Peyer's patch (tissue), 4 donors: ENCODE measurements at regions not wholly inside any gene's neighbourhood (a gene's known extent, or its start where the extent isn't known, plus 50 kb on each side); places are given as distances from the start of the nearest gene placed in this dataset.

Source experiments
- DNase-seq, 3 donors: peaks; one replicate each; pipeline ENCODE4 v3.0.0-alpha.2; 2017 to 2019
- H3K27ac ChIP-seq, 4 donors: fragments of 200-600 bp; sonication (generic); one replicate each; pipeline ENCODE4 v1.5.1; 2016 to 2019
- H3K27me3 ChIP-seq, 2 donors: fragments of 200-600 bp; sonication (generic); one replicate each; pipeline ENCODE4 v1.5.1; 2019
- H3K36me3 ChIP-seq, 3 donors: fragments of 200-600 bp; sonication (generic); one replicate each; pipeline ENCODE4 v1.5.1; 2016 to 2019
- H3K4me1 ChIP-seq, 4 donors: fragments of 200-600 bp; sonication (generic); one replicate each; pipeline ENCODE4 v1.5.1; 2016 to 2019
- H3K4me3 ChIP-seq, 4 donors: fragments of 200-600 bp; sonication (generic); 1 replicate in 3 of 4; 2 replicates in 1 of 4; pipeline ENCODE4 v1.5.1; 2016 to 2019; ENCODE audit warnings: mild to moderate bottlenecking in 1 of 4
- H3K9me3 ChIP-seq, 4 donors: fragments of 200-600 bp; sonication (generic); one replicate each; pipeline ENCODE4 v1.5.1; 2016 to 2019; ENCODE audit warnings: mild to moderate bottlenecking in 1 of 4
- POLR2A ChIP-seq, 2 donors: fragments of 450-650 bp; IDR thresholded peaks; one replicate each; pipeline ENCODE4 v1.5.1; 2017; ENCODE audit warnings: antibody characterized with exemption in 2 of 2, mild to moderate bottlenecking in 2 of 2, moderate library complexity in 2 of 2
- TF ChIP-seq, protein P1 (sequence below), 6 experiments: fragments of 450-650 bp in 4 of 6; fragments of 200-600 bp in 2 of 6; sonication (generic) in 1 of 6; IDR thresholded peaks; one replicate each; pipeline ENCODE4 v1.5.1; 2017 to 2019; ENCODE audit warnings: antibody characterized with exemption in 6 of 6, mild to moderate bottlenecking in 3 of 6, moderate library complexity in 1 of 6

GRCh38 chr7:124596881-124597280 lies 168.7 kb downstream of the GPR37 start:
- H3K27ac ChIP-seq = no peak overlapping the region
- H3K27me3 ChIP-seq = no peaks in the 10 kb centered on the region
- no peaks in the 10 kb centered on the region for H3K36me3 ChIP-seq
- H3K4me1 ChIP-seq = no peaks in the 10 kb centered on the region
- TF ChIP-seq, protein P1, sequence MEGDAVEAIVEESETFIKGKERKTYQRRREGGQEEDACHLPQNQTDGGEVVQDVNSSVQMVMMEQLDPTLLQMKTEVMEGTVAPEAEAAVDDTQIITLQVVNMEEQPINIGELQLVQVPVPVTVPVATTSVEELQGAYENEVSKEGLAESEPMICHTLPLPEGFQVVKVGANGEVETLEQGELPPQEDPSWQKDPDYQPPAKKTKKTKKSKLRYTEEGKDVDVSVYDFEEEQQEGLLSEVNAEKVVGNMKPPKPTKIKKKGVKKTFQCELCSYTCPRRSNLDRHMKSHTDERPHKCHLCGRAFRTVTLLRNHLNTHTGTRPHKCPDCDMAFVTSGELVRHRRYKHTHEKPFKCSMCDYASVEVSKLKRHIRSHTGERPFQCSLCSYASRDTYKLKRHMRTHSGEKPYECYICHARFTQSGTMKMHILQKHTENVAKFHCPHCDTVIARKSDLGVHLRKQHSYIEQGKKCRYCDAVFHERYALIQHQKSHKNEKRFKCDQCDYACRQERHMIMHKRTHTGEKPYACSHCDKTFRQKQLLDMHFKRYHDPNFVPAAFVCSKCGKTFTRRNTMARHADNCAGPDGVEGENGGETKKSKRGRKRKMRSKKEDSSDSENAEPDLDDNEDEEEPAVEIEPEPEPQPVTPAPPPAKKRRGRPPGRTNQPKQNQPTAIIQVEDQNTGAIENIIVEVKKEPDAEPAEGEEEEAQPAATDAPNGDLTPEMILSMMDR (IDR thresholded peaks at IDR 0.05) = no peak
- TF ChIP-seq POLR2A (IDR thresholded peaks at IDR 0.05) = no peak
- H3K9me3 ChIP-seq = no peaks in the 10 kb centered on the region
- no peak overlapping the region for H3K4me3 ChIP-seq
- DNase-seq = no peak

GRCh38 chr7:124590814-124591213 lies 174.8 kb downstream of the GPR37 start:
- no peak overlapping the region for H3K4me3 ChIP-seq
- TF ChIP-seq POLR2A (IDR thresholded peaks at IDR 0.05) = no peak
- TF ChIP-seq, protein P1 (IDR thresholded peaks at IDR 0.05) = no peak

GRCh38 chr7:124577256-124577655 lies 188.3 kb downstream of the GPR37 start:
- Histone ChIP-seq H3K27ac (no peak overlapping the region), H3K4me3 (no peak overlapping the region), H3K27me3 (no peaks in the 10 kb centered on the region), H3K36me3 (no peaks in the 10 kb centered on the region), H3K9me3 (no peaks in the 10 kb centered on the region), H3K4me1 (no peaks in the 10 kb centered on the region)
- no peak for DNase-seq
- no peak for TF ChIP-seq POLR2A (IDR thresholded peaks at IDR 0.05)
- TF ChIP-seq, protein P1 (IDR thresholded peaks at IDR 0.05) = no peak

More at GRCh38 chr7:124590814-124591213, 174.8 kb downstream of the GPR37 start:
- no peak for DNase-seq
- Histone ChIP-seq H3K27ac (no peak overlapping the region), H3K27me3 (no peaks in the 10 kb centered on the region), H3K4me1 (no peaks in the 10 kb centered on the region), H3K36me3 (no peaks in the 10 kb centered on the region), H3K9me3 (no peaks in the 10 kb centered on the region)

DNA sequence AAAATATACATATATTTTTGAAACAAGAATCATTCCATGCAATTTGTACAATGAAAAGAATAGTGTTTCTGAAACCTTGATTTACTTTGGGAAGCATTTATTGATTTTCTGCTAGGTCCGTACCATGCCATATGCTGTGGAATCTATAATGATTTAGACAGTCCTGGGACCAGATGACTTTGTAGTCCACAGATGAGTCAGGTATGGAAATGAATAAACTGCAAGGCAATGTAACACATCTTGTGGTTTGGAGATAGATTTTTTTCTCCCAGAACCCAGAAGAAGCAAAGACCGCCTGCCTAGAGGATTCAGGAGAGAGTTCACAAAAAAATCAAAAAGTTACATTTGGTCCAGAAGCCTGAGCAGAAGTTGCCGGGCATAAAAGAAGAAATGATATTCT lies 190.4 kb downstream of the GPR37 start:
- H3K27me3 ChIP-seq = no peaks in the 10 kb centered on the region
- H3K9me3 ChIP-seq = no peaks in the 10 kb centered on the region
- no peaks in the 10 kb centered on the region for H3K36me3 ChIP-seq
- no peak overlapping the region for H3K4me3 ChIP-seq
- no peaks in the 10 kb centered on the region for H3K4me1 ChIP-seq
- no peak overlapping the region for H3K27ac ChIP-seq
- TF ChIP-seq, protein P1 (IDR thresholded peaks at IDR 0.05) = no peak
- TF ChIP-seq POLR2A (IDR thresholded peaks at IDR 0.05) = no peak
- no peak for DNase-seq

- TF ChIP-seq POLR2A (IDR thresholded peaks at IDR 0.05) = no peak
- TF ChIP-seq, protein P1 (IDR thresholded peaks at IDR 0.05) = no peak
- Histone ChIP-seq H3K36me3 (no peaks in the 10 kb centered on the region), H3K27ac (no peak overlapping the region)
These were observed 195.0 kb downstream of the GPR37 start for GRCh38 chr7:124570558-124570957.

DNA sequence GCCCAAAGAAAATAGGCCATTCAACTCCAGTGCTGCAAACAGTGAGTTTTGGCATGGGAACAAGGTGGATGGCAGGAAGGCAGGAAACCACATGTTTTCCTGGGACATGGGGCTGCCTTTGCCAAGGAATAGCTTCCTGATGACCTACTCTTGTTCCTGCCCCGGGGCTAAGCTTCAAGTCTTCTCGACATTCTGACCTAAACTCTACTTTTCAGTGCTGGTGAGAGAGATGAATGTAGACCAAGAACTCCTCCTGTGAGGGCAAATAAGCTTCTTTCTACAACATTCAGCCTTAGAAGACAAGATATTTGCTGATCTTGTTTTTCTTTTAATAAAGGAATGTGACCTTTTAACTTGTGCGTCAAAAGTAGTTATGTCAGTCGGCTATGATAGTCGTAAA lies 199.0 kb downstream of the GPR37 start:
- Histone ChIP-seq H3K27me3 (no peaks in the 10 kb centered on the region), H3K36me3 (no peaks in the 10 kb centered on the region), H3K27ac (no peak overlapping the region), H3K9me3 (no peaks in the 10 kb centered on the region), H3K4me1 (no peaks in the 10 kb centered on the region), H3K4me3 (no peak overlapping the region)
- no peak for DNase-seq
- no peak for TF ChIP-seq POLR2A (IDR thresholded peaks at IDR 0.05)
- TF ChIP-seq, protein P1 (IDR thresholded peaks at IDR 0.05) = no peak

More at GRCh38 chr7:124570558-124570957, 195.0 kb downstream of the GPR37 start:
- Histone ChIP-seq H3K27me3 (no peaks in the 10 kb centered on the region), H3K4me1 (no peaks in the 10 kb centered on the region), H3K4me3 (no peak overlapping the region), H3K9me3 (no peaks in the 10 kb centered on the region)
- DNase-seq = no peak
